D721Med (cell line): ENCODE measurements at regions not wholly inside any gene's neighbourhood (a gene's known extent, or its start where the extent isn't known, plus 50 kb on each side); places are given as distances from the start of the nearest gene placed in this dataset.

Experiments
- DNase-seq: peaks from one replicate; pipeline ENCODE4 v3.0.0; 2011; ENCODE audit warnings: low spot score; ENCODE audit not compliant: insufficient read length
- FAIRE-seq: peaks from 2 replicates; lab custom pipeline; 2011; peaks lifted over from hg19 to GRCh38; lab: Jason Lieb, UNC
- CTCF ChIP-seq: IDR thresholded peaks from 2 replicates; pipeline ENCODE4 v1.5.1; 2012; ENCODE audit warnings: mild to moderate bottlenecking, control low read depth; ENCODE audit not compliant: insufficient read depth; ENCODE audit errors: missing control alignments

GRCh38 chr1:37282764-37283163, 191.6 kb upstream of the ZC3H12A start:
- no peak for FAIRE-seq
- no peak for DNase-seq
- TF ChIP-seq CTCF: no peak

- FAIRE-seq (no peak), DNase-seq (no peak)
- TF ChIP-seq CTCF: no peak
Measured at GRCh38 chr1:37284053-37284452, 190.3 kb upstream of the ZC3H12A start.

- FAIRE-seq (no peak), DNase-seq (no peak)
- no peak for TF ChIP-seq CTCF
Measured at GRCh38 chr1:37286881-37287280, 187.5 kb upstream of the ZC3H12A start.

- DNase-seq (no peak), FAIRE-seq (no peak)
Measured at GRCh38 chr1:37288900-37289299, 185.5 kb upstream of the ZC3H12A start.

GRCh38 chr1:37290718-37291117, 183.7 kb upstream of the ZC3H12A start:
- TF ChIP-seq CTCF: no peak
- DNase-seq: no peak
- no peak for FAIRE-seq

More at GRCh38 chr1:37288900-37289299, 185.5 kb upstream of the ZC3H12A start:
- TF ChIP-seq CTCF: no peak

- FAIRE-seq (no peak), DNase-seq (no peak)
- no peak for TF ChIP-seq CTCF
Measured at GRCh38 chr1:37292789-37293188, 181.6 kb upstream of the ZC3H12A start.

GRCh38 chr1:37294096-37294495, 180.3 kb upstream of the ZC3H12A start:
- FAIRE-seq (no peak), DNase-seq (no peak)
- TF ChIP-seq CTCF: no peak
